ENCODE measurements at regions not wholly inside any gene's neighbourhood (a gene's known extent, or its start where the extent isn't known, plus 50 kb on each side); places are given as distances from the start of the nearest gene placed in this dataset.
"Not testable (repeated sequence)": the region's sequence is repeated elsewhere in the genome, so short reads cannot be mapped to it uniquely, and the experiment has no call there.

GRCh38 chr2:176781570-176782217 is 430.9 kb upstream of the HNRNPA3 start:
- in situ Hi-C loops (cut with MboI; ENCODE audit: low sequenced_read_pairs), result no loop called here

DNA sequence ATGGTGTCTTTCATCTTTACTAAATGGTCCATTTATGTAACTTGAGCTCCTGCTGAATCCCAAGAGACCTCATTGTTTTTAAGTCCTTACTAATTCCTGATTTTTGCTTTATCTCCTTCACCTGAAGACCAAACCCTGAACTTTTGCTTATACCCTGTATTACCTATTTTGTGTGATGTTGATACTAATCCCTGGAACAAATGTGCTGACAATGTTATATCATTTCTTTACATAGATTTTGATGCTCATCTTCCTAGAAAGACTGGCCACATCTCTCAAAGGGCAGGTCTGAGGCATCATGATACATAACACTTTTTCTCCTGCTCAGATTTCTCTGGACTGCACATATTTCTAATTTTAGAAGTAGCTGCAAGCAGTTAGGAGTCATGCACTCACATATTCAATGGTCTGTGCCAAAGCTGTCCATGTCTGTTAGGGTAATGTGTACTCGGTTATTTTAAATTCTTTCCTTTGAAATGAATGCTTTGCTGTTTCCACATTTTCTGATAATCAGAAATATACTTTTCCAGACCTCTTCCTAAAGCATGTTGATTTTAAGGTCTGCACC is 427.9 kb upstream of the HNRNPA3 start:
- in situ Hi-C loops (cut with MboI; ENCODE audit: low sequenced_read_pairs), result no loop called here

GRCh38 chr2:176789751-176790150 is 422.8 kb upstream of the HNRNPA3 start:
- in situ Hi-C loops (cut with MboI; ENCODE audit: low sequenced_read_pairs), result no loop called here

DNA sequence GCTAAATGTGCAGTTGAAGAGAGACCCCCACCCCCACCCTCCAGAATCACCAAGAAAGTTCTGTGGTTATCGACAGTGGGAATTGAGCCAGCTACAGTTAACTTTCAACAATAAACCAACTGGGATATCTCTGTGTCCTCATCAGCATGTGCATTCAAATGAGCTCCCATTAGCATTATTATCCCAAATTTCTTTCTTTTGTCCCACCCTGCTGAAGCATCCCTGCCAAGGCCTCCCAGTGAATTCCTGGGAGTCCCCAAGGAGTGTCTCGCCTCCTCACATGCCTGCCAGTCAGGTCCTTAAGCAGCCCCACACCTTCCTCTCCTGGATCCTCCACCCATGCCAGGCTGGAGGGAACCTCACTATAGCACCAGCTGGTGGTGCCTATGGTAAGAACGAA is 422.1 kb upstream of the HNRNPA3 start:
- in situ Hi-C loops (cut with MboI; ENCODE audit: low sequenced_read_pairs), result no loop called here

DNA sequence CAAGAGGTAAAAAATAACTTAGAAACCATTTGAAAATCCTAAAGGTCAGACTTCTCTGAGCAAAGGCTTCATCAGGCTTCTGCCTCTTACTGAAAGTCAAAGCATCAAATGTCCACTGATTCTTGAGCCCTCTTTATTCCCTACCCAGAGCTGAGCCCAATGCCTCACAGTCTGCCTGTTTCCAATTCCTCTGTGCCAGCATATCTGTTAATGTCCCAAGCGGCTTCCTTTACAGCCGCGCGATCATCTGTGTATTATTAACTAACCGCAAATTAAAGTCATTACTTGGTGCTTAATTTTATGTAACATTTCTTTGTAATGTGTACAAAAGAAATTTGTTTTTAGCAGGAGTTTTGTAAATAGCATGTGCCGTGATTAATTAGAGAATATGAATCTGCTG is 418.8 kb upstream of the HNRNPA3 start:
- in situ Hi-C loops (cut with MboI; ENCODE audit: low sequenced_read_pairs), result no loop called here

DNA sequence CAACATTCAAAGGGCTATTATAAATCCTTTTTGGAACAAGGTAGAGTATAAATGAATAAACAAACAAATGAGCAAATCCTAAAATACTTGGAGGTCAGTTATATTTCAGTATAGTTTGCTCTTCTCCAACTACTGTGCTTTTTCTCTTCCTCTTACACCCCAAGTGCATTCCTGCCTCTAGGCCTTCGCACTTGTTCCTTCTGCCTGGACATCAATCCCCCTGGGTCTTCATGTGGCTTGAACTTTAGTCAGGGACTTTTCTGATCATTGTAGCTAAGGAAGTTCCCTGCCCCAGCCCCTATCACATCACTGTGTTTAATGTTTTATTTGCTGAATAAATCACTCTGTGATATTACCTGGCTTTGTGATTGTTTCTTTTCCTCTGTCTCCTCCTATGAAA is 418.2 kb upstream of the HNRNPA3 start:
- in situ Hi-C loops (cut with MboI; ENCODE audit: low sequenced_read_pairs), result no loop called here

GRCh38 chr2:176795823-176796222 is 416.8 kb upstream of the HNRNPA3 start:
- in situ Hi-C loops (cut with MboI; ENCODE audit: low sequenced_read_pairs), result no loop called here

- in situ Hi-C loops (cut with MboI; ENCODE audit: low sequenced_read_pairs), result not testable (repeated sequence)
These were observed 415.9 kb upstream of the HNRNPA3 start for GRCh38 chr2:176796677-176797076.

DNA sequence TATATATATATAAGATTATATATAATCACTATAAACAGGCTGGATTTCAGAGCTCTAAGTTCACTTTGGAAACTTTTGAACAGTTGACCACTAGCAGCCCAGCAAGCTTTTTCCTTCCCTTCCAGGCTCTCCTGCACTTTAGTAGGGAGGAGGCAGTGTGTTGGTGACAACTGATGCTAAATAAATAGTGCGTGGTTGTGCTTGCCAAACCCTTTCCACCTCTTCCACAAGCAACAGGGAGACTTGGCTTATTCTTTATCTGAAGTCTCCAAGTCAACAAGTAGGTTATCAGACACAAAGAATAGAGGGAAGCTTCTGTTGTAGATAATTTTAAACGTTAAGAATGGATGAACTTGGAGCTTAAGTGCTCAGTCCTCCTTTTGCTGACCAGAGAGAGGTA is 408.2 kb upstream of the HNRNPA3 start:
- in situ Hi-C loops (cut with MboI; ENCODE audit: low sequenced_read_pairs), result no loop called here

GRCh38 chr2:176805345-176805744 is 407.2 kb upstream of the HNRNPA3 start:
- in situ Hi-C loops (cut with MboI; ENCODE audit: low sequenced_read_pairs), result no loop called here

DNA sequence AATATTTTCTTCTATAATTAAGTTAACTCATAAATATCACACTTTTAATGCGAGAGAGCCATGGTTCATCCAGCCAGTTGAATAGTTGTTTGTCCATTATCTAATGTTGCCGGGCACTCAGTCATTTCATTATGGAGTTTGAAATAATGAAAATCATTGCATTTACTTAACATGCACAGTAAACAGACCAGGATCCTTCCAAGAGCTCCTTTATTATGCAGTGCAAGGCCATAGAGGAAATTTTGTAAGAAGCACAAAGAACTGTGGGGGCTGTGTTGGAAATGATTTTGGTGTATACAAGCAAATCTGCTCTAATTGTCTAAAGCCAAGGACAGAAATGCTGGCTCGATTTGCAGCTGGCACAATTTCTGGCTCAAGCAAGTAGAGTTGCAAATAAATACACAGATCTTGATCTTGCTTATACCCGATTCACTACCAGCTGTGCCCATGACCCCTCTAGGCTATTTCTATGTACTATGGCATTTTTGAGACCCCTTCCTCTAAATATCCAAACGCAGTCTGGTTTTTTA is 400.3 kb upstream of the HNRNPA3 start:
- in situ Hi-C loops (cut with MboI; ENCODE audit: low sequenced_read_pairs), result no loop called here

- in situ Hi-C loops (cut with MboI; ENCODE audit: low sequenced_read_pairs), result no loop called here
These were observed 399.4 kb upstream of the HNRNPA3 start for GRCh38 chr2:176813156-176813555.

- in situ Hi-C loops (cut with MboI; ENCODE audit: low sequenced_read_pairs), result no loop called here
These were observed 399.0 kb upstream of the HNRNPA3 start for GRCh38 chr2:176813621-176814049.

DNA sequence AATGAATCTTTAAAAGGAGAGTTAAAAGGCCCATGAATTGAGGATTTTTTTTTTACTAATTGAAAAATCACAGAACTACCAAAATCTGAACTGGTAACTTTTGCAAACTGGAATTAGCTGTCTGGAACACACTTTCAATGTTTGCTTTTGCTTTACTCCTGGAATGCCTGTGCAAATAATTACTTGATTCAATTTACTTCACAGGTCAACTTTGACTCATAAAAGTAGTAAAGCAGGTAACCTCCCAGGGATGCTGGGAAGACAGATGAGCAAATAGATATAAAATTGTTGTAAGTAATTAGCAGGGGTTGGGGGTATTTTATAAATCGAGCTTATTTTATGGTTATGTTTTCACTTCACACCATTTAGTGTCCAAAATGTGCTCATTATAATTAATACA is 398.3 kb upstream of the HNRNPA3 start:
- in situ Hi-C loops (cut with MboI; ENCODE audit: low sequenced_read_pairs), result no loop called here

DNA sequence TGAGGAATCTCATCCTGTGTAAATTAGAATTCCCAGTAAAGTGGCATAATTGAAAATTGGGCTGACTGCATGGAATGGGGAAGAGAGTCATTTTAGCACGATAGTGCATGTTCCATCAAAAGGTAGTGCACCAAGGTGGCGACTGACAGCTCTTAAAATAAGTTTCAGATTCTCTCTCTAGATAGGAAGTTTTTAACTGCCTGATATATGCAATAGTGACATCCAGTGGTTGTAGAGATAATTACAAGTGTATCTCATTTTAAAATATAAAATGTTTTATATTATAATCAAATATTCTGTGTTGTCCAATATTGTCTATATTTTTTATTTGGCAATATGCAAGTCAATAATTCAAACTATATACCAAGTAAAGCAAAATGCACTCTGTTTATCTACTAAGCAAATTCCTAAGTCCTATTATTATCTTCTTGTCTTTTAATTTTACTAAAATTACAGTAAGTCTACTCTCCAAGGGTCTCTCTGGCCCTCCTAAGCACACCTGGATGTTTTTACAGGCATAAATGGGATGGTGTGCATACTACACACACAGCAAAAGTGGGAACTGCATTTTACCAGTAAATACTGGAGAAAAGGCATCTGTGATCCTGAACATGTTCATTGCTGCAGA is 397.7 kb upstream of the HNRNPA3 start:
- in situ Hi-C loops (cut with MboI; ENCODE audit: low sequenced_read_pairs), result no loop called here

DNA sequence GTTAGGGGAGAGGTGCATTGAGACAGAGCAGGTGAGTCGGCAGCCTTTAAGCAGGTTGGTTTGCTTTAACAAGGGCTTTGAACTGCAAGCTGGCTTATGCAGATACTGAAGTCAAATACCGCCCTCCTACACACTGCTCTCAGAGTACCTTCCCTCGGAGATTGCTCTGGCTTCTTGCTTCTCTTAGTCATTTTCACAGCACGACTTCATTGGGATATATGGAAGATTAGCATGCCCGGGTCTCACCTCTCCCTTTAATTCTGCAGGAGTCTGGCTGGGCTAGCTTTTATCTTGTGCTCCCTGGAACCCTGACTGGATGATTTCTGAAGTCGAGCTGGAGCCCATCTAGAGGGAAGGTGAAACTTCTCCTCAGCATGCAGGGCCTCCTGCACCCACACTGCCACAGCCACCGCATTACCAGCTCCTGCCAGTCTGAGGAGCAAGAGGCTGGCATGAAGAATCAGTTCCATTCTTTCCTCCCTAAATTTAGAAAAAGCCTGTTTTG is 395.5 kb upstream of the HNRNPA3 start:
- in situ Hi-C loops (cut with MboI; ENCODE audit: low sequenced_read_pairs), result no loop called here

DNA sequence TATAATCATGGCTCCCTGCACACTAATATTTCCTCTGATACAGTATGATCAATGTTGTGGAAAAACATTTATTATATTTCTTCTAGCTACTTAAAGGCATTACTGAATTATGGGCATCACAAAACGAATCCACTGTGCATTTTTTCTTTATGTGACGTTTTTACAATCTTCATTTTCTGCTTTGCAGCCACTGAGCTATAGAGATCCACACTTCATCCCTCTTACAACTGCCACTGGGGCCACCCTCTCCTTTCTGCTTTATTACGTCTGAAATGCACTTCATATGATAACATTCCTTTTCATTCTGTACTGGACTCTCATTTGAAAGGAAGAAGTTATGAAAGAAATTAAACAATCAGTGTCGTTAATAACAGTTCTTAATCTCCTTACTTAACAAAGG is 394.5 kb upstream of the HNRNPA3 start:
- in situ Hi-C loops (cut with MboI; ENCODE audit: low sequenced_read_pairs), result no loop called here

DNA sequence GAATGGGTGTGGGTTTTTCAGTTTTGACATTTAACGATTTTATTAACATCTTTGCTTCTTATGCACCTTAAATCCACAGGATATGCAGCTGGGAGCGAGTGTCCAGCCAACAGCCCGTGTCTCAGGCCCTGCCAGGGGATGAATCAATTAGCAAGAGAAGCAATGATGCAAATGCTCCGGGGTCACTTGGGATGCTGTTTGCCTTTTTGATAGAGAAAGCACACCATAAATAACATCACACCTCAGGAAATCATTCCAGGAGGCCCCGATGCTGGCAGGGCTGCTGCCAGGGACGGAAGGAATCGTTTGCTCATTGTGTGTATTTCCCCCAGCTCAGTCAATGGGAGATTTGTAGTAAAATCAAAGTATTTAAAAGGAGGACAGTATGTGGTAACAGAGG is 394.0 kb upstream of the HNRNPA3 start:
- in situ Hi-C loops (cut with MboI; ENCODE audit: low sequenced_read_pairs), result no loop called here

- in situ Hi-C loops (cut with MboI; ENCODE audit: low sequenced_read_pairs), result no loop called here
These were observed 393.3 kb upstream of the HNRNPA3 start for GRCh38 chr2:176819306-176819705.

- in situ Hi-C loops (cut with MboI; ENCODE audit: low sequenced_read_pairs), result no loop called here
These were observed 392.1 kb upstream of the HNRNPA3 start for GRCh38 chr2:176820371-176820932.

- in situ Hi-C loops (cut with MboI; ENCODE audit: low sequenced_read_pairs), result no loop called here
These were observed 391.2 kb upstream of the HNRNPA3 start for GRCh38 chr2:176821350-176821749.

DNA sequence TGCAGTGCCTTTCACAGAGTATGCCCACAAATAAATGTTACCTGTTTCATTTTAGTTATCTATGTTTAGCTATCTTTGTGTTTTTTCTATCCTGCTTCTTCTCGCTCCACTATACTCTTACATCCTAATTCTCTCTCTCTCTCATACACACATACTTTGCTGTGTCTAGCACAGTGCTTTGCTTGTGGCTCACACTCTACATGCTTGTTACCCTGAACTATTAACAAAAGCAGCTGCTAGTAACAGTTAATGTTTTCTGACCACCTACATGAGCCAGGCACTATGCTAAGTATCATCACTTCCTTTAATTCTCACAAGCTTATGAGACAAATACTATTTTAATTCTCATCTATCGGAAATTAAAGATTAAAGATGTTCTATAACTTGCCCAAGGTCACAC is 390.5 kb upstream of the HNRNPA3 start:
- in situ Hi-C loops (cut with MboI; ENCODE audit: low sequenced_read_pairs), result no loop called here
